PC-9 (cell line): ENCODE measurements at regions not wholly inside any gene's neighbourhood (a gene's known extent, or its start where the extent isn't known, plus 50 kb on each side); places are given as distances from the start of the nearest gene placed in this dataset.

Source experiments
- BruUV-seq: library from RNA; stranded (reverse); fragments of 400-500 nt; replicated peaks from 2 replicates; lab custom pipeline; 2021; lab: Mats Ljungman, UMichigan
- CTCF ChIA-PET: fragments of 300-600 bp; sonication (Branson Sonifier 250); formaldehyde crosslinking; loops from one replicate; lab custom pipeline; 2022; ENCODE audit warnings: antibody characterized with exemption; lab: Charles Lee
- POLR2A ChIA-PET: fragments of 300-600 bp; sonication (Branson Sonifier 250); formaldehyde crosslinking; loops from one replicate; lab custom pipeline; 2022; ENCODE audit warnings: antibody characterized with exemption; ENCODE audit not compliant: unreplicated experiment; lab: Charles Lee
- DNase-seq, 2 experiments: peaks; one replicate each; pipeline versions ENCODE4 v3.0.0 to v3.0.0-alpha.2; 2015 to 2022; ENCODE audit warnings: mixed read lengths in 1 of 2
- H2AFZ ChIP-seq: fragments of 200-600 bp; sonication (generic); 2 replicates; pipeline ENCODE4 v1.8.1; 2017; ENCODE audit warnings: antibody characterized with exemption
- H3F3A ChIP-seq: fragments of 200-600 bp; sonication (generic); 2 replicates; pipeline ENCODE4 v1.8.1; 2017; ENCODE audit warnings: antibody characterized with exemption, mild to moderate bottlenecking, low read depth; ENCODE audit not compliant: insufficient read depth
- H3K27ac ChIP-seq: fragments of 200-600 bp; sonication (generic); 2 replicates; pipeline ENCODE4 v1.6.1; 2016; ENCODE audit warnings: mixed run types
- H3K27me3 ChIP-seq: fragments of 200-600 bp; sonication (generic); 2 replicates; pipeline ENCODE4 v1.6.1; 2016; ENCODE audit warnings: low read depth, mixed run types; ENCODE audit not compliant: insufficient read depth
- H3K36me3 ChIP-seq: fragments of 200-600 bp; sonication (generic); 2 replicates; pipeline ENCODE4 v1.6.1; 2016; ENCODE audit warnings: low read depth, mixed run types
- H3K4me1 ChIP-seq: fragments of 200-600 bp; sonication (generic); replicated peaks from 2 replicates; pipeline ENCODE4 v1.6.1; 2016; ENCODE audit warnings: mixed run types; ENCODE audit not compliant: insufficient read depth
- H3K4me2 ChIP-seq: fragments of 200-600 bp; sonication (generic); 2 replicates; pipeline ENCODE4 v1.6.1; 2017; ENCODE audit warnings: mixed run types
- H3K4me3 ChIP-seq: fragments of 200-600 bp; sonication (generic); 2 replicates; pipeline ENCODE4 v1.6.1; 2016; ENCODE audit warnings: mixed run types
- H3K79me2 ChIP-seq: fragments of 200-600 bp; sonication (generic); 2 replicates; pipeline ENCODE4 v1.6.1; 2017; ENCODE audit warnings: low read depth, mixed run types
- H3K9me2 ChIP-seq: fragments of 200-600 bp; sonication (generic); 2 replicates; pipeline ENCODE4 v1.8.1; 2017; ENCODE audit warnings: mild to moderate bottlenecking; ENCODE audit not compliant: insufficient read depth
- H3K9me3 ChIP-seq: fragments of 200-600 bp; sonication (generic); 2 replicates; pipeline ENCODE4 v1.8.1; 2016; ENCODE audit warnings: low read depth; ENCODE audit not compliant: insufficient read depth
- H4K20me1 ChIP-seq: fragments of 200-600 bp; sonication (generic); 2 replicates; pipeline ENCODE4 v1.8.1; 2017; ENCODE audit not compliant: insufficient read depth
- EZH2 ChIP-seq: fragments of 200-600 bp; sonication (generic); IDR thresholded peaks from 2 replicates; pipeline ENCODE4 v1.8.0; 2017; ENCODE audit warnings: antibody characterized with exemption, low read depth
- intact Hi-C: fragments of 100-400 bp; cut with micrococcal nuclease; formaldehyde crosslinking; loops from one replicate; pipeline ENCODE4 v1.10.0; 2022; ENCODE audit not compliant: unreplicated experiment
- TF ChIP-seq, protein P1 (sequence below): fragments of 200-600 bp; sonication (generic); conservative IDR thresholded peaks from 2 replicates; pipeline ENCODE4 v1.6.1; 2017; ENCODE audit warnings: mixed run types, antibody characterized with exemption, mild to moderate bottlenecking, moderate library complexity

DNA sequence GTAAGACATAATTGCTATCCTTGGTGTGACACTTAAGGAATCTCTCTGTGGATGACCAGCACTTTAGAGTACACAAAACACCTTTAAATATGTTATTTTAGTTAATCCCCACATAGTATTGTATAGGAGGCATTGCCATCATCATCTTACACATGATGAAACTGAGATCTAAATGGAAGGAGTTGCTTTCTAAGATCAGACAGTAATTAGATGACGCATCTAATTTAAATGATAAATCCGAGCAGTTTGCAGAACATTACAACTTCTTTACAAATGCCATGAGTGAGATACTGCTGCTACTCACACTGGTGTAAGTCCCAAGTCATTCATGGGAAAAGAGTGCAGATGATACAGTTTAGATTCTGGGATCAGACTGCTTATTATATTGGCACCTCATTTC, 431.9 kb downstream of the MFSD1 start:
- H3K9me3 ChIP-seq: no peaks in the 10 kb centered on the region
- H3K27ac ChIP-seq: no peak overlapping the region
- no peak overlapping the region for H3K4me3 ChIP-seq
- H3K9me2 ChIP-seq: no peaks in the 10 kb centered on the region
- H3K4me1 ChIP-seq: no peaks in the 10 kb centered on the region
- TF ChIP-seq, protein P1, sequence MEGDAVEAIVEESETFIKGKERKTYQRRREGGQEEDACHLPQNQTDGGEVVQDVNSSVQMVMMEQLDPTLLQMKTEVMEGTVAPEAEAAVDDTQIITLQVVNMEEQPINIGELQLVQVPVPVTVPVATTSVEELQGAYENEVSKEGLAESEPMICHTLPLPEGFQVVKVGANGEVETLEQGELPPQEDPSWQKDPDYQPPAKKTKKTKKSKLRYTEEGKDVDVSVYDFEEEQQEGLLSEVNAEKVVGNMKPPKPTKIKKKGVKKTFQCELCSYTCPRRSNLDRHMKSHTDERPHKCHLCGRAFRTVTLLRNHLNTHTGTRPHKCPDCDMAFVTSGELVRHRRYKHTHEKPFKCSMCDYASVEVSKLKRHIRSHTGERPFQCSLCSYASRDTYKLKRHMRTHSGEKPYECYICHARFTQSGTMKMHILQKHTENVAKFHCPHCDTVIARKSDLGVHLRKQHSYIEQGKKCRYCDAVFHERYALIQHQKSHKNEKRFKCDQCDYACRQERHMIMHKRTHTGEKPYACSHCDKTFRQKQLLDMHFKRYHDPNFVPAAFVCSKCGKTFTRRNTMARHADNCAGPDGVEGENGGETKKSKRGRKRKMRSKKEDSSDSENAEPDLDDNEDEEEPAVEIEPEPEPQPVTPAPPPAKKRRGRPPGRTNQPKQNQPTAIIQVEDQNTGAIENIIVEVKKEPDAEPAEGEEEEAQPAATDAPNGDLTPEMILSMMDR: no peak
- no peak for TF ChIP-seq EZH2
- ChIA-PET POLR2A (no interaction called here), CTCF (no interaction called here)
- intact Hi-C loops: no loop called here
- 0 out of 2 replicates have a peak, but pooled peaks cover 2% of the 10 kb centered on the region for H3F3A ChIP-seq
- no peak overlapping the region for H3K4me2 ChIP-seq
- DNase-seq: no peak
- H2AFZ ChIP-seq: no peak overlapping the region
- no peaks in the 10 kb centered on the region for H3K79me2 ChIP-seq
- no peaks in the 10 kb centered on the region for H3K27me3 ChIP-seq
- no TSS peak for BruUV-seq
- no peaks in the 10 kb centered on the region for H3K36me3 ChIP-seq
- H4K20me1 ChIP-seq: no peaks in the 10 kb centered on the region

DNA sequence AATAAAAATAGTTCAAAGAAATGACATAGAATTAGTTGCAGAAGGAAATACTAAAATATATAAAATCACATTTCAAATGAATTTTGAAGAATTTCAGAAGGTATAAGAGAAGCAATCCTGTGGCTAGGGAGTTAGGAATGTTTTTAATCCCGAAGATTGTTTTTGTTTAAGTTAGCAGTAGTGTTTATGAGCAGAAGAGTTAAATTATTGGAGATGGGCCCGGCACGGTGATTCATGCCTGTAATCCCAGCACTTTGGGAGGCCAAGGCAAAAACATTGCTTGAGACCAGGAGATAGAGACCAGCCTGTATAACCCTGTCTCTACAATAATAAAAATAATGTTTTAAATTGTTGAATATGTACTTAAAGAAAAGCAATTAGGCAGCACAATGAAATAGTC, 432.5 kb downstream of the MFSD1 start:
- Histone ChIP-seq H3K27me3 (no peaks in the 10 kb centered on the region), H2AFZ (no peak overlapping the region), H3K36me3 (no peaks in the 10 kb centered on the region), H4K20me1 (no peaks in the 10 kb centered on the region), H3K9me3 (no peaks in the 10 kb centered on the region), H3K79me2 (no peaks in the 10 kb centered on the region), H3K4me2 (no peak overlapping the region), H3K9me2 (no peaks in the 10 kb centered on the region), H3K27ac (no peak overlapping the region), H3F3A (no peaks in the 10 kb centered on the region), H3K4me3 (no peak overlapping the region), H3K4me1 (no peaks in the 10 kb centered on the region)
- TF ChIP-seq, protein P1: no peak
- no peak for TF ChIP-seq EZH2
- intact Hi-C loops: no loop called here
- POLR2A ChIA-PET: no interaction called here
- CTCF ChIA-PET: no interaction called here
- no TSS peak for BruUV-seq
- DNase-seq: no peak

DNA sequence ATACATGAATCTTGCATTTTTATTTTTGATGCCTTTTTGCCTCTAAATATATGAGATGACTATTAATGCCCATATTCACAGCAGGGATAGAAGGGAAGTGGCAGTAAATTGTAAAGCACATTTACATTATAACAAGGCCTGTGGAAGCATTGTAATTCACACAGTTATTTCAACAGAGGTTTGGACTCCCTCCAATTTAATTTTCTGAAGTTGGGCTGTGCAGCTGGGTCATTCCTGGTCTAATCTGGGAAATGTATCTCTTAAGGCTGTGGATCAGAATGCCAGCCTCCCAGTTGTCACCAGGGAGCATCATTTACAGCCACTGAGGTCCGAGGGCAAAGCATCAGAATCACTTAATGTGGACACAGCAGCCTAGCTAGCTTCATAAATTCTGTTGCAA, 434.5 kb downstream of the MFSD1 start:
- H3K36me3 ChIP-seq: no peaks in the 10 kb centered on the region
- H3K9me3 ChIP-seq: no peaks in the 10 kb centered on the region
- H3K27me3 ChIP-seq: no peaks in the 10 kb centered on the region
- BruUV-seq: no TSS peak
- TF ChIP-seq EZH2: no peak
- TF ChIP-seq, protein P1: no peak
- DNase-seq: no peak
- intact Hi-C loops: loop anchor here (5.0 kb wide), 1 partner anchor 634 kb away; no protein-coding TSS in a partner anchor
- CTCF ChIA-PET: no interaction called here
- no peaks in the 10 kb centered on the region for H4K20me1 ChIP-seq
- H3K27ac ChIP-seq: no peak overlapping the region
- no peaks in the 10 kb centered on the region for H3K79me2 ChIP-seq
- POLR2A ChIA-PET: interaction anchor here (0.7 kb wide), 1 partner anchor 702 kb away, joined by 8 read pairs; no protein-coding TSS in a partner anchor
- H3F3A ChIP-seq: no peaks in the 10 kb centered on the region
- H3K4me2 ChIP-seq: no peak overlapping the region
- no peaks in the 10 kb centered on the region for H3K9me2 ChIP-seq
- no peak overlapping the region for H2AFZ ChIP-seq
- no peaks in the 10 kb centered on the region for H3K4me1 ChIP-seq
- no peak overlapping the region for H3K4me3 ChIP-seq
